Loucy (cell line): ENCODE measurements at regions not wholly inside any gene's neighbourhood (a gene's known extent, or its start where the extent isn't known, plus 50 kb on each side); places are given as distances from the start of the nearest gene placed in this dataset.

Experiments used
- H2AFZ ChIP-seq: fragments of 200-600 bp; sonication (generic); 2 replicates; pipeline ENCODE4 v1.6.0; 2016; ENCODE audit warnings: antibody characterized with exemption, mild to moderate bottlenecking, low read length, moderate library complexity
- H3F3A ChIP-seq: fragments of 200-600 bp; 2 replicates; pipeline ENCODE4 v1.6.0; 2016; ENCODE audit warnings: antibody characterized with exemption, low read depth, mild to moderate bottlenecking
- H3K27me3 ChIP-seq: fragments of 200-600 bp; sonication (generic); 2 replicates; pipeline ENCODE4 v1.6.1; 2014; ENCODE audit warnings: low read length, mild to moderate bottlenecking; ENCODE audit not compliant: insufficient read depth, poor library complexity, severe bottlenecking
- H3K36me3 ChIP-seq: fragments of 200-600 bp; sonication (generic); 2 replicates; pipeline ENCODE4 v1.6.1; 2016; ENCODE audit warnings: low read length; ENCODE audit not compliant: insufficient read depth
- H3K4me1 ChIP-seq: fragments of 200-600 bp; sonication (generic); 2 replicates; pipeline ENCODE4 v1.5.1; 2014; ENCODE audit warnings: low read length, mild to moderate bottlenecking; ENCODE audit not compliant: insufficient read depth, poor library complexity, severe bottlenecking
- H3K4me2 ChIP-seq: fragments of 200-600 bp; sonication (generic); 2 replicates; pipeline ENCODE4 v1.6.0; 2014; ENCODE audit warnings: antibody characterized with exemption, low read length, low read depth, mild to moderate bottlenecking; ENCODE audit not compliant: poor library complexity, severe bottlenecking
- H3K4me3 ChIP-seq: fragments of 200-600 bp; sonication (generic); 2 replicates; pipeline ENCODE4 v1.5.1; 2014; ENCODE audit warnings: low read length, mild to moderate bottlenecking, mixed read lengths; ENCODE audit not compliant: poor library complexity, severe bottlenecking
- H3K79me2 ChIP-seq: fragments of 200-600 bp; sonication (generic); 2 replicates; pipeline ENCODE4 v1.6.1; 2014; ENCODE audit warnings: low read length; ENCODE audit not compliant: insufficient read depth
- H3K9ac ChIP-seq: fragments of 200-600 bp; sonication (generic); 2 replicates; pipeline ENCODE4 v1.6.0; 2014; ENCODE audit warnings: mild to moderate bottlenecking, low read depth, low read length, moderate library complexity; ENCODE audit not compliant: poor library complexity, severe bottlenecking
- H3K9me2 ChIP-seq: fragments of 200-600 bp; sonication (generic); replicated peaks from 2 replicates; pipeline ENCODE4 v1.6.1; 2016; ENCODE audit warnings: low read depth, low read length, mixed read lengths
- H3K9me3 ChIP-seq: fragments of 200-600 bp; sonication (generic); 2 replicates; pipeline ENCODE4 v1.6.1; 2014; ENCODE audit warnings: mild to moderate bottlenecking, antibody characterized with exemption, low read length, low read depth; ENCODE audit not compliant: insufficient read depth
- H4K20me1 ChIP-seq: fragments of 200-600 bp; sonication (generic); 2 replicates; pipeline ENCODE4 v1.6.0; 2014; ENCODE audit warnings: antibody characterized with exemption, low read length, mild to moderate bottlenecking; ENCODE audit not compliant: insufficient read depth, poor library complexity, severe bottlenecking
- CTCF ChIP-seq: fragments of 200-600 bp; sonication (generic); conservative IDR thresholded peaks from 2 replicates; pipeline ENCODE4 v1.5.1; 2014; ENCODE audit warnings: mild to moderate bottlenecking, antibody characterized with exemption, low read length
- EZH2phosphoT487 ChIP-seq: fragments of 200-600 bp; IDR thresholded peaks from 2 replicates; pipeline ENCODE4 v1.6.1; 2018; ENCODE audit warnings: antibody characterized with exemption, mild to moderate bottlenecking, moderate library complexity, borderline replicate concordance

DNA sequence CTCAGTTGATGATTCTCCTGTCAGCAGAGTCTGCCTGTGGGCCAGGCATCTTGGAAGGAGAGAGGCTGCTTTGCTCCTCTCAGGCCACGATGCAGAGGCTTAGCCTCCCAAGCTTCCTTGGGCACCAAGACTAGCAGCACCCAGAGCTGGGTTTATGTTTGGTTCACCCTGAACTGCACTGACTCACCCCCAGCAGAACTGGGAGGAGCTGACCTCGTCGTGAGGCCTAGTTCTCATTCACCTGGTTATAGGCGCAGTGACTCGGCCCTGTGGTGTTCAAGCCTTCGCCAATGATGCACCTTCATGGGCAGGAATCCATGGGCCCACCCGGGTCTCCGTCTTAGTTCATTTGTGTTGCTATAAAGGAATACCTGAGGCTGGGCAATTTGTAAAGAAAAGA, 122.0 kb upstream of the ZNF438 start:
- Histone ChIP-seq H3K36me3 (no peaks in the 10 kb centered on the region), H3F3A (no peaks in the 10 kb centered on the region), H3K4me1 (no peaks in the 10 kb centered on the region), H3K9me3 (no peaks in the 10 kb centered on the region), H3K27me3 (no peaks in the 10 kb centered on the region), H3K4me2 (no peak overlapping the region), H3K9me2 (no peaks in the 10 kb centered on the region), H4K20me1 (no peaks in the 10 kb centered on the region), H3K79me2 (no peaks in the 10 kb centered on the region), H3K4me3 (no peak overlapping the region), H2AFZ (no peak overlapping the region), H3K9ac (no peak overlapping the region)
- TF ChIP-seq EZH2phosphoT487 = no peak

GRCh38 chr10:31154996-31155395, 123.3 kb upstream of the ZNF438 start:
- peaks cover 6% of the 10 kb centered on the region; the same call in 1 of the 2 replicates for H3K9me3 ChIP-seq
- H3K4me2 ChIP-seq = no peak overlapping the region
- no peaks in the 10 kb centered on the region for H3K4me1 ChIP-seq
- no peak overlapping the region for H2AFZ ChIP-seq
- H3K79me2 ChIP-seq = no peaks in the 10 kb centered on the region
- H3K27me3 ChIP-seq = no peaks in the 10 kb centered on the region
- H3K9me2 ChIP-seq = no peaks in the 10 kb centered on the region
- no peak for TF ChIP-seq EZH2phosphoT487
- no peak for TF ChIP-seq CTCF
- H3K9ac ChIP-seq = no peak overlapping the region
- no peaks in the 10 kb centered on the region for H3F3A ChIP-seq
- no peaks in the 10 kb centered on the region for H3K36me3 ChIP-seq
- no peaks in the 10 kb centered on the region for H4K20me1 ChIP-seq
- no peak overlapping the region for H3K4me3 ChIP-seq

DNA sequence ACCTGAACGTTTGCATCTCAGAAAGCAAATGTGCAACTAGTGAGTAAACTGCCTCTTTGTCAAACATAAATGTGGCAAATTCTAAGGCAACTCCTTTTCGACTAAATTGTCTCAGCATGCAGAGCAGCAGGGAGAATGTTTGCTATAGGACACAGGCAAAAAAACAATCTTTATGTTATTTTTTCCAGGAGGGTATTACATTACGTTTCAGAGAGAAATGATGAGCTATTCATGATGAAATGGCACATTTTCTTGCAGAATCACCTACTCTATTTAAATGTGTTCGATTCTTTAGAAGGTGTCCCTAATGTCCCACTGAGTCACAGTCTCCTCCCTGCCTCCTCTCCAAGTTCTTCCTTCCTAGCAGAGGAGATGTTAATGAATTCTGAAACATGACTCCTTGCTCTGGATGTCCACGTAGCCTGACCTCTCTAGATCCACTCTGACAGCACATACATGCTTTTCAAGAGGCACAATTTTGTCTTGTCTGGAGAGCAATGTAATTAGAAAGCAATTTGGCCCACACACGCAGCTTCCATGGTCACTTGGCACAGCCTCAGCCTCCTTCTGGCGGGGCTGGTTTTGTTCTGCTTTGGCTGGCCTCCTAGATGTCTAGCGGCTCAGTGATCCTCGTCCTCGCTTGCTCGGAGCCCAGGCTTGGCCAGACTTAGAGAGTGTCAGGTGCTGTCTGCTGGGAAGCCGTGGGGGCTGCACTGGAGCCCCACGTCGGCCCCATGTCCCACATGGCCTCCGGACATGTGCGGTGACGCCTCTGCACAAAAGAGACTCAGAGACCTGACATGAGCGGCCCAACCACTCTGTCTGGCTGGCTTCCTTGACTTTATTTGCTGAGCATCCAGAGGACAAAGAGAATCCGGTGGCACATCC, 125.7 kb upstream of the ZNF438 start:
- Histone ChIP-seq H3K36me3 (no peaks in the 10 kb centered on the region), H3K79me2 (no peaks in the 10 kb centered on the region), H4K20me1 (no peaks in the 10 kb centered on the region), H3K27me3 (no peaks in the 10 kb centered on the region), H3K4me2 (no peak overlapping the region), H3F3A (no peaks in the 10 kb centered on the region), H3K9me2 (no peaks in the 10 kb centered on the region), H2AFZ (no peak overlapping the region), H3K4me1 (no peaks in the 10 kb centered on the region), H3K9ac (no peak overlapping the region), H3K4me3 (no peak overlapping the region), H3K9me3 (peaks cover 13% of the 10 kb centered on the region)
- no peak for TF ChIP-seq EZH2phosphoT487
- no peak for TF ChIP-seq CTCF
